ENCODE measurements at regions not wholly inside any gene's neighbourhood (a gene's known extent, or its start where the extent isn't known, plus 50 kb on each side); places are given as distances from the start of the nearest gene placed in this dataset.

- no peak for DNase-seq (ENCODE audit: low spot score)
Measured at GRCh38 chr3:64748244-64748904, 60.6 kb upstream of the ADAMTS9 start.

GRCh38 chr3:64747679-64748078, 59.9 kb upstream of the ADAMTS9 start:
- no peak for DNase-seq (ENCODE audit: low spot score)

GRCh38 chr3:64743887-64744243, 56.1 kb upstream of the ADAMTS9 start:
- DNase-seq (ENCODE audit: low spot score): no peak

- DNase-seq (ENCODE audit: low spot score): no peak
Measured at GRCh38 chr3:64743156-64743886, 55.5 kb upstream of the ADAMTS9 start.

GRCh38 chr3:64741341-64741740, 53.5 kb upstream of the ADAMTS9 start:
- no peak for DNase-seq (ENCODE audit: low spot score)

- DNase-seq (ENCODE audit: low spot score): no peak
Measured at GRCh38 chr3:64739971-64740631, 52.3 kb upstream of the ADAMTS9 start.
